Spleen (tissue), 7 donors: ENCODE measurements at regions not wholly inside any gene's neighbourhood (a gene's known extent, or its start where the extent isn't known, plus 50 kb on each side); places are given as distances from the start of the nearest gene placed in this dataset.

Experiments used
- CTCF ChIP-seq, 11 experiments: fragments of 200-600 bp in 7 of 11; fragments of 450-650 bp in 4 of 11; sonication (generic) in 4 of 11; IDR thresholded peaks in 8 of 11; conservative IDR thresholded peaks in 3 of 11; 1 replicate in 7 of 11; 2 replicates in 4 of 11; pipeline versions ENCODE4 v1.4.0 to v1.8.0; 2016 to 2021; ENCODE audit warnings: antibody characterized with exemption in 11 of 11, inconsistent platforms in 4 of 11, mild to moderate bottlenecking in 1 of 11
- POLR2A ChIP-seq, 3 donors: fragments of 450-650 bp; IDR thresholded peaks; one replicate each; pipeline ENCODE4 v1.5.1; 2017; ENCODE audit warnings: antibody characterized with exemption in 3 of 3, mild to moderate bottlenecking in 1 of 3
- donor health status: DM: no; HTN: no; CAD: no; lungs with moderate emphysema.
- donor health status: DM: no; HTN: no; CAD: no.
- donor health status: DM: no; HTN: no; CAD: no.

- TF ChIP-seq CTCF (IDR thresholded peaks at IDR 0.05 in 8 of 11, conservative IDR thresholded peaks at IDR 0.05 in 3 of 11) (no peak), POLR2A (IDR thresholded peaks at IDR 0.05) (no peak)
Measured at GRCh38 chr9:68631811-68632210, 73.2 kb upstream of the PIP5K1B start.
